ENCODE measurements at regions not wholly inside any gene's neighbourhood (a gene's known extent, or its start where the extent isn't known, plus 50 kb on each side); places are given as distances from the start of the nearest gene placed in this dataset.

GRCh38 chr3:106488331-106488730 lies 619.5 kb upstream of the CBLB start:
- intact Hi-C loops (cut with DNase I) = no loop called here
- H3K27me3 ChIP-seq (ENCODE audit: low read depth) = no peaks in the 10 kb centered on the region
- no peaks in the 10 kb centered on the region for H3K9me3 ChIP-seq
- ATAC-seq (no peak), DNase-seq (no peak)
- no peaks in the 10 kb centered on the region for H3K4me1 ChIP-seq
- H3K4me3 ChIP-seq = no peak overlapping the region
- TF ChIP-seq, protein P1, sequence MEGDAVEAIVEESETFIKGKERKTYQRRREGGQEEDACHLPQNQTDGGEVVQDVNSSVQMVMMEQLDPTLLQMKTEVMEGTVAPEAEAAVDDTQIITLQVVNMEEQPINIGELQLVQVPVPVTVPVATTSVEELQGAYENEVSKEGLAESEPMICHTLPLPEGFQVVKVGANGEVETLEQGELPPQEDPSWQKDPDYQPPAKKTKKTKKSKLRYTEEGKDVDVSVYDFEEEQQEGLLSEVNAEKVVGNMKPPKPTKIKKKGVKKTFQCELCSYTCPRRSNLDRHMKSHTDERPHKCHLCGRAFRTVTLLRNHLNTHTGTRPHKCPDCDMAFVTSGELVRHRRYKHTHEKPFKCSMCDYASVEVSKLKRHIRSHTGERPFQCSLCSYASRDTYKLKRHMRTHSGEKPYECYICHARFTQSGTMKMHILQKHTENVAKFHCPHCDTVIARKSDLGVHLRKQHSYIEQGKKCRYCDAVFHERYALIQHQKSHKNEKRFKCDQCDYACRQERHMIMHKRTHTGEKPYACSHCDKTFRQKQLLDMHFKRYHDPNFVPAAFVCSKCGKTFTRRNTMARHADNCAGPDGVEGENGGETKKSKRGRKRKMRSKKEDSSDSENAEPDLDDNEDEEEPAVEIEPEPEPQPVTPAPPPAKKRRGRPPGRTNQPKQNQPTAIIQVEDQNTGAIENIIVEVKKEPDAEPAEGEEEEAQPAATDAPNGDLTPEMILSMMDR (IDR thresholded peaks at IDR 0.05) = no peak
- no peak overlapping the region for H3K27ac ChIP-seq
- no peaks in the 10 kb centered on the region for H3K36me3 ChIP-seq

DNA sequence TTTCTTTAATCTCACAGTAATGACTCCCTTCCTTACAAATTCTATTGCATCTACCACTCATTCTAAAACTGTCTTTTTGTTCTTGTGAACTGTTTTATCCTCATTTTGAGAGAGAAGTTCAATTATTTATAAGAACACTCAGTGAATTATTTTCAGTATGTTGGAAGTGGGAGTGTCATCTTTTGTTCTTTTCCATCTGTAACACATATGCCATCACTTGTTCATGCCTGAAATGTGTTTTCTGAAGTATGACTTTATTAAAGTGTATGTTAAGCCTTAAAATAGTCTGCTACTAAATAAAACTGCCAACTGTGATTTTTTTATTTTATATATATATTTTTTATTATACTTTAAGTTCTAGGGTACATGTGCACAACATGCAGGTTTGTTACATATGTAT lies 623.0 kb upstream of the CBLB start:
- TF ChIP-seq, protein P1 (IDR thresholded peaks at IDR 0.05) = no peak
- intact Hi-C loops (cut with DNase I) = no loop called here
- no peak for ATAC-seq
- no peaks in the 10 kb centered on the region for H3K4me1 ChIP-seq
- H3K27ac ChIP-seq = no peak overlapping the region
- H3K4me3 ChIP-seq = no peak overlapping the region
- H3K9me3 ChIP-seq = no peaks in the 10 kb centered on the region
- H3K36me3 ChIP-seq = no peaks in the 10 kb centered on the region
- no peak for DNase-seq
- H3K27me3 ChIP-seq (ENCODE audit: low read depth) = no peaks in the 10 kb centered on the region

GRCh38 chr3:106508331-106508893 lies 639.6 kb upstream of the CBLB start:
- ATAC-seq = no peak
- Histone ChIP-seq H3K27ac (no peak overlapping the region), H3K4me1 (no peaks in the 10 kb centered on the region), H3K27me3 (ENCODE audit: low read depth) (no peaks in the 10 kb centered on the region), H3K36me3 (no peaks in the 10 kb centered on the region), H3K4me3 (no peak overlapping the region), H3K9me3 (no peaks in the 10 kb centered on the region)
- intact Hi-C loops (cut with DNase I) = no loop called here
- DNase-seq = no peak
- TF ChIP-seq, protein P1 (IDR thresholded peaks at IDR 0.05) = no peak

DNA sequence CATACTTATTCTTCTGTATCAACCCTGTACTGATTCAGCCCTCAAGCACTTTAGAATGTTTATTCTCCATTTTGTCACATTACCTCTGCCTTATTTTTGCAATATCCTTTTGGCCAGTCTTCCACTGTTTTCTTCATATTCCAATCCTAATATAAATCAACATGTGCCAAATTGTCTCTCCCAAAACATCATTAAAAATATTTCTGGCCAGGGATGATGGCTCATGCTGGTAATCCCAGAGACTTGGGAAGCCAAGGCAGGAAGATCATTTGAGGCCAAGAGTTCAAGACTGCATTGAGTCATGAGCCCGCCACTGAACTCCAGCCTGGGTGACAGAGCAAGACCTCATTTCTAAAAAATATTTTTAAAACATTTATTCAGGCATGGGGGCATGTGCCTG lies 641.4 kb upstream of the CBLB start:
- no peak overlapping the region for H3K27ac ChIP-seq
- H3K36me3 ChIP-seq = no peaks in the 10 kb centered on the region
- H3K9me3 ChIP-seq = no peaks in the 10 kb centered on the region
- H3K27me3 ChIP-seq (ENCODE audit: low read depth) = no peaks in the 10 kb centered on the region
- TF ChIP-seq, protein P1 (IDR thresholded peaks at IDR 0.05) = no peak
- no peak overlapping the region for H3K4me3 ChIP-seq
- DNase-seq (no peak), ATAC-seq (no peak)
- intact Hi-C loops (cut with DNase I) = no loop called here
- H3K4me1 ChIP-seq = no peaks in the 10 kb centered on the region

DNA sequence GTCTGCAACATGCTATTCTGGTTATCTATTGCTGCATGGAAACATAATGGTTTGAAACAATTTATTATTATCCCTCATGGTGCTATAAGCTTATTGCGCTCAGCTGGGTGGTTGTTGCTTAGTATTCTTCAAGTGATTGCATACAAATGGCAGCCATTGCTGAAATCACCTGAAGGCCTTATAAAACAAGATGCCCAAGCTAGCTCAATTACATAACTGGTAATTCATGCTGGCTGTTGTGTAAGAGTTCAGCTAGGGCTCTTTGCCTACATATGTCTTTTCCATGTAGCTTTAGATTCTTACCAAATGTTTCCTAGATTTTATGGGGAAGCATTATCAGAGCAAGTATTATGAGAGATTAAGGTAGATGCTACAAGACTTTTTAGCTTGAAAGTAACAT lies 644.0 kb upstream of the CBLB start:
- H3K4me1 ChIP-seq = no peaks in the 10 kb centered on the region
- no peaks in the 10 kb centered on the region for H3K36me3 ChIP-seq
- H3K9me3 ChIP-seq = no peaks in the 10 kb centered on the region
- H3K4me3 ChIP-seq = no peak overlapping the region
- ATAC-seq = no peak
- DNase-seq = no peak
- intact Hi-C loops (cut with DNase I) = no loop called here
- H3K27me3 ChIP-seq (ENCODE audit: low read depth) = no peaks in the 10 kb centered on the region
- no peak overlapping the region for H3K27ac ChIP-seq
- TF ChIP-seq, protein P1 (IDR thresholded peaks at IDR 0.05) = no peak

GRCh38 chr3:106514431-106514830 lies 645.6 kb upstream of the CBLB start:
- Histone ChIP-seq H3K4me3 (no peak overlapping the region), H3K9me3 (no peaks in the 10 kb centered on the region), H3K27ac (no peak overlapping the region), H3K36me3 (no peaks in the 10 kb centered on the region), H3K27me3 (ENCODE audit: low read depth) (no peaks in the 10 kb centered on the region), H3K4me1 (no peaks in the 10 kb centered on the region)
- TF ChIP-seq, protein P1 (IDR thresholded peaks at IDR 0.05) = no peak
- ATAC-seq = no peak
- DNase-seq = no peak
- intact Hi-C loops (cut with DNase I) = no loop called here

All from lower lobe of right lung (tissue), 2 donors.